ENCODE measurements at regions not wholly inside any gene's neighbourhood (a gene's known extent, or its start where the extent isn't known, plus 50 kb on each side); places are given as distances from the start of the nearest gene placed in this dataset.

DNA sequence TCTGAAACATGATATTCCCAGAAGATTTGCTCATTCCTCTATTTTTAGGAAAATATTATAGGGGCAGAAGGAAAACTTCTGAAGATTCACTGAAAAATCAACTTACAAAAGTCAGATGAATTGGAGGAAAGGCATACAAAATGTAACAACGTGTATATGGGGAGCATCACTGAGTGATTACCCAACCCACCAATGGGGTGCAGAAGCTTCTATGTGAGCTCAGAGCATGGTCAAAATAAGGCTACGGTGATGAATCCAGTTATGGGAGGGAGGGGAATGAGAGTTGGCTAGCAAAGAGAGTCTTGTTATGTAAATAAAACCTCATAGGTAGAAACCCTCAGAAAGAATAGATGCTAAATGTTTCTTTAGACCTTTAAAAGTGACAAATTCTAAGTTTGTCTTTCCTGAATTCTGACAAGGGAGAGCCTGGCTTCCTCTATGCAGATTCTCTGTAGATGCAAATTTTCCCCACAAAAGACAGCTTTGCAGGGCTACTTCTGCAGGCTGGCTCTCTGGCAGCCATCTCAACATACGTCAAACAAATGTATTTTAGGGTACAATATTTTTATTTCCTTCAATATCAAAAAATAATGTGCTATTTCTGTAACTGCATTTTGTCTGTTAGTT, 171.4 kb upstream of the NDUFV2 start:
- no peak for TF ChIP-seq POLR2A (IDR thresholded peaks at IDR 0.05)
- TF ChIP-seq POLR2AphosphoS5 (IDR thresholded peaks at IDR 0.05), result no peak
